ENCODE measurements at regions not wholly inside any gene's neighbourhood (a gene's known extent, or its start where the extent isn't known, plus 50 kb on each side); places are given as distances from the start of the nearest gene placed in this dataset.

DNA sequence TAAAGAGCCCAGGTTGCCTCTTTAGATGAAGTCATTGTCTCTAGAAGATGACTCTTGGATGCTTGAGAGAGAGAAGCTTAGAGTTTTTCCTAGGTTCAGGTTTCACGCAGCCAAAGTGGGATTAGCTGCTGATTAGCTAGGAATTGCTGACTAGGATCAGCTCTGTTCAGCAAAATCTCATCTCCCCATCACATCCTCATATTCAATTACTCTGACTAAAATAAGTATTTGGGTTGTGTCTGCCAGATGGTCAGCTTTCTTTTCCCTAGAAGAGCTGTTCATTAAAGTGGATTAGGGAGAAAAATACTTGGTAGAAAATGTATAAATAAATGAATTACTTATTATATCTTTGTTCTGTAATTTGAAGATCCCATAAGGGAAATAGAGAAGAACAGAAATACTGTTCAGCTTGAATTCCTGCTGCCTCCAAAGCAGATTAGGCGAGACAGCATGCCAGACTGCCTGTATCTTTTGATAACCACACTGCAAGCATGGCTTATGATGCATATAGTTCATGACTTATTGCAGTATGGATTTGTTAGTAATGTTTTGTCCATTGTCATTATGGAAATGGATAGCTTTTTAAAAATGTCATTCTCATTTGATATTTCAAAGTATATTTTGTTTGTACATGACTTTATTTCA, 184.8 kb upstream of the CD180 start:
- DNase-seq: no peak

DNA sequence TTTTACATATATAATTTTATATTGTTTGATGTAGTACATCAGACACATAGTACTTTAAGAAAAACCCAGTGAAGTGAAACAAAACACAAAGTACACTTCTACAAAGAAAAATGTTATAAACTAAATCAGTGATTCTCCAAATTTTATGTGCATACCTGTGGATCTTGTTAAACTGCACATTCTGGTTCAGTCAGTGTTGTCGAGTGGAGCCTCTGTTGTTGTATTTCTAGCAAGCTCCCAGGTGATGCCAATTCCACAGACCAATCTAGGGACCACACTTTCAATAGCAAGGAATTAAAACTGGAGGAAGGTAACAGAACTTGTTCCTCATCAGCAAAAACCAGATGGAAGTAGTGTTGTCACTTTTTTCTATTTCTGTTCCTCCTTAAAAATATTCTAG, 183.8 kb upstream of the CD180 start:
- DNase-seq: no peak

DNA sequence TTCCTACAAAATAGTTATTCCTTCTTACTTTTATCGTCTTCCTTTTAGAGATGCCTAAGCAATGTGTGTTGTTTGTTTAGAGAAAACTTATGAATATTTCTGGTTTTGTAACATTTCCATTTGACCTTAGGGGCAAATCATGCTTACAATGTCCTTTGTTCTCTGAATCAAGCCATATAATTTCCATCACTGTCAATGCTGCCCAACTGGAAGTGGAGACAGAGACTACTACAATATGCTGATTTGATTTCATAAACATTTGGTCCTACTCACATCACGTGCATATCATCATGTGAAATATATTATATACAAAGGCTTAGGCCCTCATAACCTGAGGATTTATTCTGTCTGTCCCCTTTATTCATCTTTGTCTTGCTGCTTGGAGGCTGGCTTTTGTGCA, 183.2 kb upstream of the CD180 start:
- DNase-seq: no peak

- no peak for DNase-seq
Measured at GRCh38 chr5:67378256-67378655, 181.7 kb upstream of the CD180 start.

- DNase-seq: no peak
Measured at GRCh38 chr5:67377631-67378030, 181.0 kb upstream of the CD180 start.

DNA sequence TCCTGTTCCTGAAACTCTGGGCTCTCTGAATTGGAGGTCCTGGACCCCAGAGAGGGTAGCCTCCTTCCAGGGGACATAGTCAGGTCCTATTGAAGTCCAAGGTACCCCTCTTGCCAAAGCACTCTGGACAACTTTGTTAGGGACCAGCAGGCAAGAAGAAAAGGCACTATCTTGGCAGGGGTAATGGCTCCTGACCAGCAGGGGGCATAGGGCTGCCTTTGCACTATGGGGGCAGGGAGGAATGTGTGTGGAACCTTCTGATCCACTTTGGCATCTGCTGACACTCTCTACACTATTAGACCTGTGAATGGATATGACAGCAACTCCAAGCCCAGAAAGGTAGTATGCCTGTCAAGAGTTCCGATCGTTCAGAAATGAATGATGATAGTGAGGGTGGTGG, 179.0 kb upstream of the CD180 start:
- no peak for DNase-seq

- DNase-seq: no peak
Measured at GRCh38 chr5:67374378-67374777, 177.8 kb upstream of the CD180 start.

GRCh38 chr5:67373518-67373917, 176.9 kb upstream of the CD180 start:
- DNase-seq: no peak

DNA sequence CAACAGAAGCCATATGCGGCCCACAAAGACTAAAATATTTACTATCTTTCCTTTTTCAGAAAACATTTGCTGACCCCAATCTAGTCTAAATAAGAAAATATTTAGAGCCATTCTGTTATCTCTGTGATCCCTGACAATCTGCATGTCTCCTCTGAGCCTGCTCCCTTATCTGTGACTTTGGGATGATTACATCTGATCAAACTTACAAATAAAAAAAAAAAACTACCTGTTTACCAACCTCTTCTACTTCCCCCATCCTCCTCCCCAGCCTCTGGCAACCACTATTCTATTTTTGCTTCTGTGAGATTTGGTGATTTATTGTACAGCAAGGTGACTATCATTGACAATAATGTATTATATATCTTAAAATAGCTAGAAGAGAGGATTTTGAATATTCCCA, 176.3 kb upstream of the CD180 start:
- no peak for DNase-seq

- no peak for DNase-seq
Measured at GRCh38 chr5:67371924-67372323, 175.3 kb upstream of the CD180 start.

GRCh38 chr5:67366691-67367395, 170.2 kb upstream of the CD180 start:
- DNase-seq: no peak

DNA sequence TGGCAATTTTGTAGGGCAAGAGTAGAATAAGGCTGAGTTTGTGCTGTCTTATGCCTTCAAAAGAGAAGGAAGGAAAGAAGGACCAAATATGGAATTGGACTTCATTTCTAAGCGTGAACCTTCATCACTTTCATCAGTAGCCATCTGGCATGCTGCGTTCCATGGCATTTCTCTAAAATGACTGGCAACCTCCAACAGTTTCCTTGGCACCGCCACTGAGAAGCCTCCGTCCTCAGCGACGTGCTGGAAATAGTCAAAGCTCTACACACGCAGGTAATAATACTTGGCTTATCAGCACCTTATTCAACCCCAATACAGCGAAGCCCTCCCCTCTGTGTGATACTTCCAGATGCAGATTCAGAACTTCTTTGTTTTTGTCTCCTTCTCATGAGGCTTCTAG, 169.7 kb upstream of the CD180 start:
- no peak for DNase-seq

GRCh38 chr5:67364381-67364970, 167.9 kb upstream of the CD180 start:
- no peak for DNase-seq

DNA sequence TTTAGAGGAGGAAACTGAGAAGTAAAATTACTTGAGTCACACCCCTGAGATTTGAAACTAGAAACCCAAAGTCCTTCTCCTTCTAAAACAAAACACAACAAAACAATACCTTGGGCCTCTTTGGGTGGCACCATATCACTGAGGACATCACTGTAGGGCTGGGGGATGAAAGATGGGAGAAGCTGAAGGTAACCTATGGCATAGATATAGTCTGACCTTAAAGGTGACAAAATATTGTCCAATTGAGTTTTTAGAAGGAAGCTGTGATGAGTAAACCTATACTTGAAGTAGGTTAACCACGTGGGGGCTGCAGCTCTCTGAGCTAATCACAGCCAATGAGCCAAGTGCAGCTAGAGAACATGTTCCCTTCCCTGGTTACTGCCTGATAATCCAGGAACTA, 167.4 kb upstream of the CD180 start:
- no peak for DNase-seq

- no peak for DNase-seq
Measured at GRCh38 chr5:67363180-67363709, 166.6 kb upstream of the CD180 start.

DNA sequence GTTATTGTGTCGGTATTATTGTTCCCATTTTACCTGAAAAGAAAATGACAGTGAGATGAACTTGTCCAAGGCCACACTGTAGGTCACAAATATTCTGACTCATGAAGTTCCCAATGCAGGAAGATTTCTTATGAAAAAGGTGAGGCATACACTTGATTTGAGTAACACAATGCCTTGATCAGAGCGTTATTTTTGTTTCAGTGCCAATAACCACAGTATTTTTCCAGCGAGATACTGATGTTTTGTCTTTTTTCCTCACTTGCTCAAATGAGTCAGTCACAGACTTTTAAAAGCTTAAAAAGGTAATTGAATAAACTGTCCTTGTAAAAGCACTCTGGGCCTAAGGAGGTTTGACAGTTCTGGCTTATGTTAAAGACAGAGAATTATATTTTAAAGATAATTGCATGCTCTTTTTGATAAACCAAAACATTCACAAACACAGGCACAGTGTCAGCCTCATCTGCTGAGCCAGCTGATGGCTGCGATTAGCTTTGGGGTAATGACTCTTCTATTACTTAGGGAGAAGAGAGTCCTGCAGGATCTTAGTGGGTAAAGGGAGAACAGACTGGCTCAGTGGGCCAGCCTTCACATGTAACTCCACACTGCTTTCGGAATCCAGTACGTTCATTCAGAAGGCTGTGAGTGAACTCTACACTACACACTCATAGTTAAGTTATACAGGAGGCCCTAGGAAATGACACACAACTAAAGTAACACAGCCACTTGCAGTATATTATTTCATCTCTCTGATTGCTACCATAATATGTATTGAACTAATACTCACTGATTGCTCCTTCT, 165.5 kb upstream of the CD180 start:
- no peak for DNase-seq

- DNase-seq: no peak
Measured at GRCh38 chr5:67360047-67360446, 163.4 kb upstream of the CD180 start.

DNA sequence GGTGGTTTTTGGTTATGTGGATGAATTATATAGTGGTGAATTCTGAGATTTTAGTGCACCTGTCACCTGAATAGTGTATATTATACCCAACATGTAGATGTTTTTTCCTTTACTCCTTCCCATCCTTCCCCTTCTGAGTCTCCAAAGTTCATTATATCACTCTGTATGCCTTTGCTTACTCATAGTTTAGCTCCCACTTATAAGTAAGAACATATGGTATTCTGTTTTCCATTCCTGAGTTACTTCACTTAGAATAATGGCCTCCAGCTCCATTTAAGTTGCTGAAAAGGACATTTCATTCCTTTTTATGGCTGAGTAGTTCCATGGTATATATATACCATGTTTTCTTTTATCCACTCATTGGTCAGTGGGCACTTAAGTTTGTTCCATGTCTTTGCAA, 161.6 kb upstream of the CD180 start:
- no peak for DNase-seq

GRCh38 chr5:67355120-67355713, 158.6 kb upstream of the CD180 start:
- no peak for DNase-seq

- no peak for DNase-seq
Measured at GRCh38 chr5:67353500-67354450, 157.2 kb upstream of the CD180 start.

DNA sequence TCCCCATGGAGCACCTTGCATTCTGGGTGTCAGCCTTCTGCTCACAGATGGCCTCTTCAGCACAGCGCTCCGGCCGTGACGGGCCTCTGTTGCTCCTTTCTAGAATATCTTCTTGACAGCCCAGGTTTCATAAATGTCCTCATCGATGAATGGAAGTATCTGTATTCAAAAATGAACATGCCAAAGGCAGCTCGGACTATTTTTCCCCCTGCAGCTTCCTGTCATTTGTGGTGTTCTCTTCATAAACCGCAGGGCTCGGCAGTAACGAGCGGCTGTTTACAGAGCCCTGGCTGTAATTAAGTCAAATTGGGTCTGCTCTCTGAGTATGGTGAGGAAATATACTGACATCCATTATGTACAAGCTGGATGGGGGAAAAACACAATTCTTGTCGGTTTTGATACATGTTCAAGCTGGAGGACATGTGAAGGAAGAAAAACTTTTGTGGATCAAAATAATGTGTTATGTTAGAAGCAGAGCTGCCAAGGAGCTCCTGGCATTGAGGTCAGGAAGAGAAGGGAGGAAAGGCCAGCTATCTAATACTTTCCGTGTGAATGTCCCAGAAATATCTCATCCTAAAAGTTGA, 154.1 kb upstream of the CD180 start:
- peak; percentile 40 for DNase-seq

Data from CD4-positive, alpha-beta T cell treated with Interleukin-10 for 1 hour (primary cell).